HEK293 (cell line): ENCODE measurements at regions not wholly inside any gene's neighbourhood (a gene's known extent, or its start where the extent isn't known, plus 50 kb on each side); places are given as distances from the start of the nearest gene placed in this dataset.

Experiments used
- CTCF ChIP-seq: fragments of 450-650 bp; formaldehyde crosslinking; IDR thresholded peaks from 2 replicates; pipeline ENCODE4 v1.5.1; 2016; ENCODE audit warnings: missing biosample characterization, missing genetic modification characterization
- GLI2 ChIP-seq: fragments of 450-650 bp; formaldehyde crosslinking; IDR thresholded peaks from 2 replicates; pipeline ENCODE4; 2017; ENCODE audit warnings: missing biosample characterization, missing genetic modification characterization, low read depth, borderline replicate concordance
- GLIS2 ChIP-seq: fragments of 450-650 bp; formaldehyde crosslinking; IDR thresholded peaks from 2 replicates; pipeline ENCODE4 v1.5.1; 2016; ENCODE audit warnings: missing biosample characterization, missing genetic modification characterization
- SETDB1 ChIP-seq: IDR thresholded peaks from one replicate; pipeline ENCODE4 v1.6.1; 2017; ENCODE audit warnings: mild to moderate bottlenecking, low read length, moderate library complexity, mixed read lengths; ENCODE audit not compliant: insufficient read length
- ZBTB7A ChIP-seq: fragments of 450-650 bp; formaldehyde crosslinking; IDR thresholded peaks from 2 replicates; pipeline ENCODE4 v1.5.1; 2016; ENCODE audit warnings: low read depth, missing biosample characterization, missing genetic modification characterization
- ZNF202 ChIP-seq: fragments of 450-650 bp; formaldehyde crosslinking; IDR thresholded peaks from 2 replicates; pipeline ENCODE4 v1.5.1; 2016; ENCODE audit warnings: missing biosample characterization, missing genetic modification characterization, borderline replicate concordance
- ZNF449 ChIP-seq: fragments of 450-650 bp; formaldehyde crosslinking; IDR thresholded peaks from 2 replicates; pipeline ENCODE4 v1.5.1; 2017; ENCODE audit warnings: missing biosample characterization, mild to moderate bottlenecking, missing genetic modification characterization, moderate library complexity
- ZNF510 ChIP-seq: fragments of 450-650 bp; formaldehyde crosslinking; IDR thresholded peaks from 2 replicates; pipeline ENCODE4 v1.5.1; 2018; ENCODE audit warnings: mild to moderate bottlenecking, missing genetic modification characterization, missing biosample characterization; ENCODE audit not compliant: insufficient replicate concordance
- ZNF544 ChIP-seq: fragments of 450-650 bp; formaldehyde crosslinking; IDR thresholded peaks from 2 replicates; pipeline ENCODE4 v1.5.0; 2017; ENCODE audit warnings: missing biosample characterization, missing genetic modification characterization
- ZNF701 ChIP-seq: fragments of 450-650 bp; formaldehyde crosslinking; IDR thresholded peaks from 2 replicates; pipeline ENCODE4 v1.5.1; 2016; ENCODE audit warnings: missing biosample characterization, missing genetic modification characterization

- TF ChIP-seq ZNF510 (tag by site-specific recombination) = no peak
- no peak for TF ChIP-seq ZBTB7A (tag by site-specific recombination)
- TF ChIP-seq GLIS2 (tag by site-specific recombination) = no peak
- TF ChIP-seq ZNF449 (tag by site-specific recombination) = no peak
- no peak for TF ChIP-seq GLI2 (tag by site-specific recombination)
- no peak for TF ChIP-seq ZNF202
- no peak for TF ChIP-seq CTCF (tag by site-specific recombination)
- TF ChIP-seq ZNF701 (tag by site-specific recombination) = no peak
- TF ChIP-seq SETDB1 = no peak
- TF ChIP-seq ZNF544 (tag by site-specific recombination) = no peak
Measured at GRCh38 chr12:131565267-131566015, 145.4 kb upstream of the SFSWAP start.
